ENCODE measurements at regions not wholly inside any gene's neighbourhood (a gene's known extent, or its start where the extent isn't known, plus 50 kb on each side); places are given as distances from the start of the nearest gene placed in this dataset.

GRCh38 chr12:61385771-61386170 lies 874.4 kb upstream of the USP15 start:
- no peak overlapping the region for H3K4me3 ChIP-seq
- H3K27ac ChIP-seq: no peak overlapping the region
- H3K9me3 ChIP-seq: no peaks in the 10 kb centered on the region
- no peak for TF ChIP-seq POLR2A (IDR thresholded peaks at IDR 0.05)
- TF ChIP-seq CTCF (IDR thresholded peaks at IDR 0.05): no peak
- no peak for TF ChIP-seq EP300 (IDR thresholded peaks at IDR 0.05)
- H3K4me1 ChIP-seq: no peaks in the 10 kb centered on the region
- no peaks in the 10 kb centered on the region for H3K36me3 ChIP-seq
- no peaks in the 10 kb centered on the region for H3K27me3 ChIP-seq
- DNase-seq (ENCODE audit: low spot score in 2 of 2): no peak

GRCh38 chr12:61397668-61398067 lies 862.5 kb upstream of the USP15 start:
- Histone ChIP-seq H3K4me1 (no peaks in the 10 kb centered on the region), H3K4me3 (no peak overlapping the region), H3K27me3 (no peaks in the 10 kb centered on the region), H3K9me3 (no peaks in the 10 kb centered on the region), H3K36me3 (no peaks in the 10 kb centered on the region), H3K27ac (no peak overlapping the region)
- DNase-seq (ENCODE audit: low spot score in 2 of 2): no peak
- TF ChIP-seq EP300 (IDR thresholded peaks at IDR 0.05): no peak
- TF ChIP-seq CTCF (IDR thresholded peaks at IDR 0.05): no peak
- TF ChIP-seq POLR2A (IDR thresholded peaks at IDR 0.05): no peak

- H3K27me3 ChIP-seq: no peaks in the 10 kb centered on the region
- WGBS, 2 donors: 64 to 67% methylated on average over 2 of the region's 2 CpGs
- no peak overlapping the region for H3K4me3 ChIP-seq
- no peaks in the 10 kb centered on the region for H3K9me3 ChIP-seq
- DNase-seq (ENCODE audit: low spot score in 2 of 2): no peak
- H3K4me1 ChIP-seq: no peaks in the 10 kb centered on the region
- H3K27ac ChIP-seq: no peak overlapping the region
- H3K36me3 ChIP-seq: no peaks in the 10 kb centered on the region
- TF ChIP-seq POLR2A (IDR thresholded peaks at IDR 0.05) (no peak), EP300 (IDR thresholded peaks at IDR 0.05) (no peak), CTCF (IDR thresholded peaks at IDR 0.05) (no peak)
Measured at GRCh38 chr12:61412201-61412600, 848.0 kb upstream of the USP15 start.

- no peak overlapping the region for H3K4me3 ChIP-seq
- H3K9me3 ChIP-seq: no peaks in the 10 kb centered on the region
- TF ChIP-seq EP300 (IDR thresholded peaks at IDR 0.05): no peak
- TF ChIP-seq CTCF (IDR thresholded peaks at IDR 0.05): no peak
- no peak for TF ChIP-seq POLR2A (IDR thresholded peaks at IDR 0.05)
- no peak overlapping the region for H3K27ac ChIP-seq
- no peaks in the 10 kb centered on the region for H3K27me3 ChIP-seq
- DNase-seq (ENCODE audit: low spot score in 2 of 2): no peak
- no peaks in the 10 kb centered on the region for H3K4me1 ChIP-seq
- no peaks in the 10 kb centered on the region for H3K36me3 ChIP-seq
Measured at GRCh38 chr12:61414470-61414869, 845.7 kb upstream of the USP15 start.

- TF ChIP-seq CTCF (IDR thresholded peaks at IDR 0.05) (no peak), POLR2A (IDR thresholded peaks at IDR 0.05) (no peak), EP300 (IDR thresholded peaks at IDR 0.05) (no peak)
- Histone ChIP-seq H3K9me3 (peaks cover 0 to 3% (median 0%) of the 10 kb centered on the region in 4 donors), H3K27ac (no peak overlapping the region), H3K4me3 (no peak overlapping the region), H3K4me1 (no peaks in the 10 kb centered on the region), H3K27me3 (no peaks in the 10 kb centered on the region), H3K36me3 (no peaks in the 10 kb centered on the region)
- DNase-seq (ENCODE audit: low spot score in 2 of 2): no peak
Measured at GRCh38 chr12:61422786-61423185, 837.4 kb upstream of the USP15 start.
